Nephron progenitor cell (in vitro differentiated cells): ENCODE measurements at regions not wholly inside any gene's neighbourhood (a gene's known extent, or its start where the extent isn't known, plus 50 kb on each side); places are given as distances from the start of the nearest gene placed in this dataset.

ENCODE experiments used
- DNase-seq: peaks from one replicate; pipeline ENCODE4 v3.0.0; 2021
- H3K27ac Mint-ChIP-seq: 2 replicates; pipeline ENCODE4 v1.8.0; 2021; ENCODE audit warnings: mild to moderate bottlenecking, moderate library complexity, mixed read lengths
- H3K27me3 Mint-ChIP-seq: 2 replicates; pipeline ENCODE4 v1.8.0; 2021; ENCODE audit warnings: mild to moderate bottlenecking, low read depth, mixed read lengths; ENCODE audit not compliant: poor library complexity
- H3K36me3 Mint-ChIP-seq: 2 replicates; pipeline ENCODE4 v1.8.0; 2021; ENCODE audit warnings: low read depth, mixed read lengths
- H3K4me1 Mint-ChIP-seq: 2 replicates; pipeline ENCODE4 v1.8.0; 2021; ENCODE audit warnings: mixed read lengths
- H3K4me3 Mint-ChIP-seq: 2 replicates; pipeline ENCODE4 v1.8.0; 2021; ENCODE audit warnings: mild to moderate bottlenecking, moderate library complexity, mixed read lengths
- H3K9me3 Mint-ChIP-seq: 2 replicates; pipeline ENCODE4 v1.8.0; 2021; ENCODE audit warnings: mild to moderate bottlenecking, moderate library complexity, mixed read lengths
- TF ChIP-seq, protein P1 (sequence below): fragments of 200-600 bp; sonication (generic); IDR thresholded peaks from 2 replicates; pipeline ENCODE4 v1.5.0; 2021; ENCODE audit warnings: antibody characterized with exemption

DNA sequence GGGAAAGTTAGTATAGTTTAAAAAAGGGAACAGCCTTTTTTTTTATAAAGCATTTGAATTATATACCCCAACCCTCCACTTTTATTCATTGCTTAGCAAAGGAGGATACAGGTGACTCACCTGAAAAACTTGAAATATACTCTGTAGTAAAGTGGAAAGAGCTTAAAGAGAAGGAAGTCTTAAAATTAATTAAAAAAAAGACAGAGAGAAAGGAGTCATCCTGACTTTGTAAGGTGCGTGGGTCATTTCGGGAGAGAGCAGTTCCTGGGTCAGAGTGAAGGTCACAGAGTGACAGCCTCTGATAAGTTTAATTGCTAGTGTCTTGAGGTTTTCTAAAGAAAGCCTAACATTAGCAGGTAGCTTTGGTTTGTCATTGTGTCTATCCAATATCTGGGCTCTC lies 310.3 kb downstream of the KLF5 start:
- H3K27me3 Mint-ChIP-seq: peaks cover 3% of the 10 kb centered on the region
- H3K4me3 Mint-ChIP-seq: no peak overlapping the region
- no peak overlapping the region for H3K27ac Mint-ChIP-seq
- no peaks in the 10 kb centered on the region for H3K9me3 Mint-ChIP-seq
- no peak for DNase-seq
- TF ChIP-seq, protein P1, sequence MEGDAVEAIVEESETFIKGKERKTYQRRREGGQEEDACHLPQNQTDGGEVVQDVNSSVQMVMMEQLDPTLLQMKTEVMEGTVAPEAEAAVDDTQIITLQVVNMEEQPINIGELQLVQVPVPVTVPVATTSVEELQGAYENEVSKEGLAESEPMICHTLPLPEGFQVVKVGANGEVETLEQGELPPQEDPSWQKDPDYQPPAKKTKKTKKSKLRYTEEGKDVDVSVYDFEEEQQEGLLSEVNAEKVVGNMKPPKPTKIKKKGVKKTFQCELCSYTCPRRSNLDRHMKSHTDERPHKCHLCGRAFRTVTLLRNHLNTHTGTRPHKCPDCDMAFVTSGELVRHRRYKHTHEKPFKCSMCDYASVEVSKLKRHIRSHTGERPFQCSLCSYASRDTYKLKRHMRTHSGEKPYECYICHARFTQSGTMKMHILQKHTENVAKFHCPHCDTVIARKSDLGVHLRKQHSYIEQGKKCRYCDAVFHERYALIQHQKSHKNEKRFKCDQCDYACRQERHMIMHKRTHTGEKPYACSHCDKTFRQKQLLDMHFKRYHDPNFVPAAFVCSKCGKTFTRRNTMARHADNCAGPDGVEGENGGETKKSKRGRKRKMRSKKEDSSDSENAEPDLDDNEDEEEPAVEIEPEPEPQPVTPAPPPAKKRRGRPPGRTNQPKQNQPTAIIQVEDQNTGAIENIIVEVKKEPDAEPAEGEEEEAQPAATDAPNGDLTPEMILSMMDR: no peak
- H3K4me1 Mint-ChIP-seq: no peaks in the 10 kb centered on the region
- no peaks in the 10 kb centered on the region for H3K36me3 Mint-ChIP-seq

- H3K27me3 Mint-ChIP-seq: peaks cover 3% of the 10 kb centered on the region
- TF ChIP-seq, protein P1: no peak
- no peak overlapping the region for H3K27ac Mint-ChIP-seq
- no peaks in the 10 kb centered on the region for H3K4me1 Mint-ChIP-seq
- no peaks in the 10 kb centered on the region for H3K36me3 Mint-ChIP-seq
- no peak overlapping the region for H3K4me3 Mint-ChIP-seq
- no peak for DNase-seq
- no peaks in the 10 kb centered on the region for H3K9me3 Mint-ChIP-seq
Observed at GRCh38 chr13:73368608-73369007, 309.8 kb downstream of the KLF5 start.

DNA sequence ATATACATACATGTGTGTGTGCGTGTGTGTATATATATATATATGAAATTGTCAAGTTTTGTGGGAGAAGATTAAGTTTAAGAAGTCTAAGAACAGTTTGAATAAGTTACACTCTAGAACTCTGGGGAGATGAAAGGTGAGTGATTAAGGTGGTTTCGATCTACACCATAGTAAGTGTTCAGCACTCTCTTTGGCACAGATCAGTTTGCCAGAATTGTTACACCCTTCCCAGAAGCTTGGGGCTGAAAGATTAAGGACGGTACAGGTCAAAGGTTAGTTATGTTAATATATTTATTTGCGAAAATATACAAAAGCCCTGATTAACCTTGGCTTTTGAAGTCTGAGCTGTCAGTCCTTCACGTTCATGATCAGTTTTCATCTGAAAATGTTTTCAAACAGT lies 309.1 kb downstream of the KLF5 start:
- no peaks in the 10 kb centered on the region for H3K36me3 Mint-ChIP-seq
- no peak overlapping the region for H3K4me3 Mint-ChIP-seq
- H3K27ac Mint-ChIP-seq: no peak overlapping the region

GRCh38 chr13:73366241-73366640 lies 307.4 kb downstream of the KLF5 start:
- no peaks in the 10 kb centered on the region for H3K4me1 Mint-ChIP-seq
- no peaks in the 10 kb centered on the region for H3K36me3 Mint-ChIP-seq
- H3K4me3 Mint-ChIP-seq: no peak overlapping the region
- DNase-seq: no peak
- TF ChIP-seq, protein P1: no peak
- no peaks in the 10 kb centered on the region for H3K9me3 Mint-ChIP-seq
- no peak overlapping the region for H3K27ac Mint-ChIP-seq
- H3K27me3 Mint-ChIP-seq: peaks cover 3% of the 10 kb centered on the region

More for the DNA sequence above, 309.1 kb downstream of the KLF5 start:
- TF ChIP-seq, protein P1: no peak
- Mint-ChIP-seq H3K4me1 (no peaks in the 10 kb centered on the region), H3K27me3 (peaks cover 3% of the 10 kb centered on the region), H3K9me3 (no peaks in the 10 kb centered on the region)
- DNase-seq: no peak

GRCh38 chr13:73365681-73366080 lies 306.9 kb downstream of the KLF5 start:
- no peaks in the 10 kb centered on the region for H3K9me3 Mint-ChIP-seq
- H3K4me3 Mint-ChIP-seq: no peak overlapping the region
- peaks cover 3% of the 10 kb centered on the region for H3K27me3 Mint-ChIP-seq
- H3K27ac Mint-ChIP-seq: no peak overlapping the region
- DNase-seq: no peak
- TF ChIP-seq, protein P1: no peak
- H3K36me3 Mint-ChIP-seq: no peaks in the 10 kb centered on the region
- H3K4me1 Mint-ChIP-seq: no peaks in the 10 kb centered on the region

GRCh38 chr13:73365252-73365651 lies 306.4 kb downstream of the KLF5 start:
- no peak overlapping the region for H3K4me3 Mint-ChIP-seq
- TF ChIP-seq, protein P1: no peak
- no peaks in the 10 kb centered on the region for H3K4me1 Mint-ChIP-seq

More at GRCh38 chr13:73365252-73365651, 306.4 kb downstream of the KLF5 start:
- no peaks in the 10 kb centered on the region for H3K27me3 Mint-ChIP-seq
- no peak for DNase-seq
- no peaks in the 10 kb centered on the region for H3K9me3 Mint-ChIP-seq
- H3K36me3 Mint-ChIP-seq: no peaks in the 10 kb centered on the region
- H3K27ac Mint-ChIP-seq: no peak overlapping the region
